HG03196 (cell line): ENCODE measurements at regions not wholly inside any gene's neighbourhood (a gene's known extent, or its start where the extent isn't known, plus 50 kb on each side); places are given as distances from the start of the nearest gene placed in this dataset.

Experiments used
- ATAC-seq: cut with Tn5 transposase; IDR thresholded peaks from one replicate; pipeline ENCODE4 v1.9.1; 2021; ENCODE audit not compliant: unreplicated experiment

GRCh38 chr3:187971629-187972028 lies 182.3 kb upstream of the LPP start:
- no peak for ATAC-seq

GRCh38 chr3:187972454-187972853 lies 181.5 kb upstream of the LPP start:
- ATAC-seq = no peak

- no peak for ATAC-seq
These were observed 179.7 kb upstream of the LPP start for GRCh38 chr3:187973977-187974870.

GRCh38 chr3:187974871-187975271 lies 179.1 kb upstream of the LPP start:
- no peak for ATAC-seq

GRCh38 chr3:187975561-187976364 lies 178.2 kb upstream of the LPP start:
- no peak for ATAC-seq

DNA sequence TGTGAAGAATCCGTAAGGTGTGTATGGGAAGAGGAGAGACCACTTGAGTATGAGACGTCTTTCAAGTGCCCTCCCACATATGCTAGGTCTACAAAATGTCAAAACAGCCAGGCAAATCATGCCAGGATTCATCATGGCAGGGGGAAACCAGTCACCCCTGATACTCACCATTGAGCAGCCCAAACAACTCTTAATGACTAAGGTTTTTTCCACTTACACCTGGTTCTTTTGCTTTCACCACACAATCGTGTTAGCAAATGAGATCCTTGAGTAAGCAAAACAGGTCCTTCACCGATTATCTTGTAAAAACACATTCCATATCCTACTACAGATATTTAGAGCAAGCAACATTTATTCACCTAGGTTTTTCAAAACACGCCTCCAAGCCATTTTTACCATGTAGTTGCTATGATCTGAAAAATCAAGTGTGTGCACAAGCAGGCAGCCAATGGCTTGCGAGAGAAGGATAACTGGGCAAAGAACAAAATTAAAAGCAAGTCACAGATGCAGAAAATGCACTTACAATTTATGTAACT lies 177.5 kb upstream of the LPP start:
- no peak for ATAC-seq

GRCh38 chr3:187977659-187978058 lies 176.3 kb upstream of the LPP start:
- ATAC-seq = no peak

DNA sequence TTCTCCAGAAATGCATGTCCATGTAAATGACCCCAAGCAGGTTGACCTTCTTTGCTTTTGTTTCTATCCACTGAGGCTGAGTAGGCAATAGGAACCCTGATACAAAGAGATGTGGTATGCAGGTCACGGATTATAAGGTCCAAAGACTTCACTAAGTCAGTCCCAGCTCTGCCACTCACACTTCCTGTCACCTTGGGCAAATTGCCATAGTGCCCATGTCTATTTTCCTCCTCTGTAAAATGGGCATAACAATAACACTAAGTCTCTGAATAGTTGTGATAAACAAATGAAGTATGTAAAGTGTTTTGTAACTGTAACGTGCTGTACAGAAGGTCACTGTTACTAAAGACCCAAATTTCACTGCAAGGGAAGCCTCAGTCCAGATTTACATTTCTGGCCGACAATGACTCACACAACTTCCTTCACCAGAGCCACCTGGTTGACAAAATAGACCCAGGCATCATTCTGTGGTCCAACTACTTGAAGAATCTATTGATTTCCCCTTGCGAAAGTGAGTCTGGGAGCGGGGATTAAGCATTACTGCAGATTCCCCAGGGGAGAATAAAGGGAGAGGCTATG lies 175.4 kb upstream of the LPP start:
- ATAC-seq = no peak

DNA sequence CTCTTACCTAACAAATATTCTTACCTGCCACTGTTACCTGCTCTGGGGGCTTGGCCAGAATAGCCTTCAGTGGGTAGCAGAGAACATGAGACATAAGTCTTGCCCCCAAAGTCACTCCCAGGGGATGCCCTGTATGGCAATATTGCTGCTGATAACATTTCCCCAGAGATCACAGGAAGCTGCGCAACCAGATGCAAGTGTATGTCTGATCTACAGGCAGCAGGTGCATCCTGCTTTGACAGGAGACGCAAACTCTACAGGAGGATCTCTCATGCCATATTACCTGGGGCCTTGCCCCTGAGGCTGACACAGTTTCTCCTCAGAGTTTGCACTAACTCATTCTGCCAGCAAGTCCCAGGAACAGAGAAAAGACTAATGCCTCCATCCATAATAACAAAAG lies 174.4 kb upstream of the LPP start:
- ATAC-seq = no peak

GRCh38 chr3:187980861-187981260 lies 173.1 kb upstream of the LPP start:
- no peak for ATAC-seq

DNA sequence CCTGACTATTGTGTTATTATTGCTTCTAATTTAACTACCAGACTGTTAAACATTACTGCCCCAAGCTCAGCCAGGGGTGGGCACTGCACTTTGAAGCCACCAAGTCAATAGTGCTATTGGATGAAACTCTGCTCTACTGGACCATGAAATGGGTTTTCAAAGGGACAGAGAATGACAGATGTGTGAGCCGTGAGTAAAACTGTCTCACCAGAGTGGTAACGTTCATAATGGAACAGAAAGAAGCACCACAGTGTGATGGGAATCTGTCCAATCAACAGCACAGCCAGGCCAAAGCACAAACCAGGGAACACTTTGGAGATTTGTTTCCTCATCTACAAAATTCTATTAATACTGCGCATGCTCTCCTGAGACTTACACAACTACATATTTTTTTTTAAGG lies 171.8 kb upstream of the LPP start:
- no peak for ATAC-seq

GRCh38 chr3:187983484-187984124 lies 170.4 kb upstream of the LPP start:
- ATAC-seq = no peak

DNA sequence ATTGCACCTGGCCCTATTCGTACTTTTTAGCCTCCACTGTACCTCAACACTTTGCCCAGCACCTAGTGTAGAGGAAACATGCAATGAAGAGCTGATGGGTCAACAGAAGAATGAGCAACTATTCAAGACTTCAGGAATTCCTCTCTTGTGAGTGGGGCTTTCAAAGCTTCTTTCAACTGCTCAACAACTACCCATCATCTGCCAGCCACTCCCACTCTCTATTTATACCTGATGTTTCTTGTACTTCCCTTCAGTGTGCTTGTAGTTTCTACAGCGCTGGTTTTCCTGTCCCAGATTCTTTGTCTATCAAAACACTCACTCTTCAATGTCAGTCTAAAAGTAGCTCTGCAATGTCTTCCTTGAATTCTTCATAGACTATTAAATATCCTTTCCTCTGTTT lies 168.3 kb upstream of the LPP start:
- ATAC-seq = no peak

GRCh38 chr3:187986514-187986934 lies 167.4 kb upstream of the LPP start:
- ATAC-seq = no peak

- ATAC-seq = no peak
These were observed 166.8 kb upstream of the LPP start for GRCh38 chr3:187987187-187987586.

DNA sequence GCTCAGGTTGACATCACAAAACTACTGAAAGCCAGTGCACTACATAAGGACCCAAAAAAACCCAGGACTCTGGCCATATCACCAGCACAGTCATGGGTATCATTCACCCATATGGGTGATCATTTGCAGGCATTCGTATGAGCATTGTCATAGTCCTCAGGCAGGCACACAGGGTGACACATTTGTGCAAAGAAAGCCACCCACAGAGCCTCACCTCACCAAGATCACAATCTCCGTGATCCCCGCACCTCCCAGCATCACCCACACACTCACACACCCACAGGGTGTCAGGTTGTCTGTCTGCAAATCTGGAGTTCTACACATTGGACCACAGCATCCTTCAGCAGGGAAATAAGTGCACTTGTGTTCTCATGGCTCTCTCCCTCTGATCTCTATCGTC lies 166.0 kb upstream of the LPP start:
- ATAC-seq = no peak

DNA sequence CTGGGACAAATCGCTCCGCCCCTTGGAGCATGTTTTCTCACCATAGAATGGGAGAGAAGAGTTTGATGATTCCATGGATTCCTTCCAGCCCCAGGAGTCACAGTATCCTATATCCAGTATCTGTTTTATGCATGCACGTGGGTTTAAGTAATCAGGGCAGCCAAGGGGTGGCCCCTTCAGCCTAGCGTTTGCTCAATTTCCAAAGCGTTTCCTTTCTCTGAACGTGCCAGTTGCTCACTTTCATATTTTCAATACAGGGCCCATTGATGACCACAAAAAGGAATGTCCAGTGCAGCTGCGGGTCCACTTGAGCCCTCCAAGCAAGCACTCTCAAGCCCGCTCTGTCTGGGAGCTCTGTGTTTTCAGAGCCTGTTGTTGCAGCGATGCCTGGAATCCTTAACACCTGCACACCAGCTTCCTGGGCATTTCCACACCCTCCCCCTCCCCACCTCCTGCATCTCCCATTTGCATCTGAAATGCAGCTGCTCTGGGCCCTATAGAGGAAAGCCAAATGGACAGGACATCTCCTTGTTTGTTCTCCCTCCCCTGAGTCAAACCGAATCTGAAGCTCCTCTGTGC lies 164.3 kb upstream of the LPP start:
- ATAC-seq = no peak

DNA sequence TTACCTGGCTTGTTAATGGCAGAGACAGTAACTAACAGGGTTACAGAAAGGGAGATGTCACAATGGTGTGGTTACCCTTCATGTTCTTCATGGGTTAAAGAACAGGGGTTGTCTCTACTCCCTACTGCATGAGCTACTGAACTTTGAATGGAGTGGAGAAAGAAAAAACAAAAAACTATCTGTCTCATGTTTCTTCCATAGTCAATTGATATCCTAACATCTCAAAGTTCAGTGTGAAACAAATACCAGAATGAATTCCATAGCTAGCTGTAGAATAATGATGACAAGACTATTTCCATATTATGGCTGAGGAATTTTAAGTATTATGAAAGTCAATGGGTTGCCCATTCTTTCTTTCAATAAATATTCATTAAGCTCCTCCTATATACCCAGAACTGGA lies 161.3 kb upstream of the LPP start:
- ATAC-seq = no peak

DNA sequence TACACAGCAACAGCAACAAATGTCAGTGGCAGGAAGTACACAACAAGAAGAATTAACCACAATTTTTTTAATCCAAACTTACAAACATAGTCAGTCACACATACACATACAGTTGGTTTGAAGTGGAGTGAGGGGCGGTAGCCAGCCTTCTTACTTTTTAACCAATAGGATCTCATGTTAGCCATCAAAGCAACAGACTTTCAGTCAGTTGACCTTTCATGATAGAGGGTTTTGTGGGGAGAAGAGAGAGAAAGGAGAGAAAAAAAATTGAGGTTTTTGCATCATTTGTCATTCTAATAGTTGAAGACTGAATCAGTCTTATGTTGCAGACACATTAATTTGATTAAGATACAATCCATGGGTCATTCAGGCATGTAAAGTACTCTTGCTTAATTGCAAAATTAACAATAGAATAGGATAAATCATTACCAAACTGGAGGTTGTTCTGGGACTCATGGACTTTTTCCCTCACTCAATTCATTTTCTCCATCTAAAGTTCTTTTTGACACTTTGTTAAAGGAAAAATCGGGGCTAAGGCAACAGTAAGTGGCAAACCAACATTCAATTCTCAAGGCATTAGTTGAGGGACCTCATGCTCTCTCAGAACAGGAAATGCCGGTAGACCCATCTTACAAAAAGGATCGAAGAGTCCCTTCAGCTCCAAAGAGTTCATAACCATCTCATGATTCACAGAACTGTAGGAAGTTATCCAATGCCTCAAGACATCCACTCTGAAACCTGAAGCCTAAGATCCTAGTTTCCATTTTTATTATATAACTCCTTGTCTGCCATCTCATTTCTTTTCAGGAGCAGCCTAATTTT lies 159.5 kb upstream of the LPP start:
- no peak for ATAC-seq

DNA sequence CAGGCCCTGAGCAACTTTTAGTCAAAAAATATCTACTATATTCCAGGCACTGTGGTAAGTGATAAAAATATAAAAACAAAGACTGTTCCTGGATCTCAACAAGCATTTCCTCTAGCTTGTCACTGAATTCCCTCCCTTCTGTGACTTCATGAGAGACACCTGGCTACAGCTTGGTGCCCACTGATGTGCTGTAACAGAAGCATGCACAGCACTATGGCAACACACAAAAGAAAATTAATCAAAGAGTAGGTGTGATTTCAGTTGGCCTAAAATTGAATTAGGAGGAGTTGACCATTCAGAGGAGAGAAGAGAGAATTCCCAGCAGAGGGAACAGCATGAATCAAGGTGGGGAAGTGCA lies 158.9 kb upstream of the LPP start:
- no peak for ATAC-seq
